ENCODE measurements at regions not wholly inside any gene's neighbourhood (a gene's known extent, or its start where the extent isn't known, plus 50 kb on each side); places are given as distances from the start of the nearest gene placed in this dataset.

DNA sequence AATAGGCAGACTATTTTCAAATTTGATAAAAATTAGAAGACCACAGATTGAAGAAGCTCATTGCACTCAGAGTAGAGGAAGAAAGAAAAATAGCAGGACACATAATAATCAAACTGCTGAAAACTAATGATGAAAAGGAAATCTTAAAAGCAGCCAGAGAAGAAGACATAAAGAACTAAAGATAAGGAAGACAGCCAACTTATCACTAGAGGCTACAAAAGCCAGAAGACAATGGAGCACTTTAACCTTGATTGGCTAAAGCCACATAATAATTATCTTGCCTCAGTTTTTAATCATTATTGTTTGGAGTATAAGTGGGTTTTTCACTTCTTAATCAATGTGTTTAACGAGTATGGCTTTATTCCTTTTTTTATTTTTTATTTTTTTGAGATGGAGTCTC is 397.6 kb downstream of the RNF144B start:
- DNase-seq (ENCODE audit: low read depth): no peak

DNA sequence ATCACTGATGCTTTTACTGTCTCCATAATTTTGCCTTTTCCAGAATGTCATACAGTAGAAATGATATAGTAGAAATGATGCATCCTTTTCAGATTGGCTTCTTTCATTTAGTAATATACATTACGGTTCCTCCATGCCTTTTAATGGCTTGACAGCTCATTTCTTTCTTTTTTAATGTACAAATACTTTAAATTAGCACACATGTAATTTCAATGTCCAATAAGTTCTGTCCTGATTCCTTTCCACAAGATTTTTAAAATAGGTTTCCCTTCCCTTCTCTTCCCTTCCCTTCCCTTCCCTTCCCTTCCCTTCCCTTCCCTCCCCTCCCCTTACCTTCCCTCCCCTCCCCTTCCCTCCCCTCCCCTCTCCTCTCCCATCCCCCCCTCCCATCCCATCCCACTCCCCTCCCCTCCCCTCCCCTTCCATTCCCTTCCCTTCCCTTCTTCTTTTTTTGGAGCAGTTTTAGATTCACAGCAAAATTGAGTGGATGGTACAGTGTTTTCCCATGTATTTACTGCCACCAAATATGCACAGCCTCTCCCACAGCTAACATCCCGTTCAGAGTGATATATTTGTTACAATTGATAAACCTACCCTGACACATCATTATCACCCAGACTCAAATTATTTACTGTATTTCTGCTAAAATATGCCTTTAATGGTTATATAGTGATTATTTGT is 398.8 kb downstream of the RNF144B start:
- DNase-seq (ENCODE audit: low read depth): no peak

DNA sequence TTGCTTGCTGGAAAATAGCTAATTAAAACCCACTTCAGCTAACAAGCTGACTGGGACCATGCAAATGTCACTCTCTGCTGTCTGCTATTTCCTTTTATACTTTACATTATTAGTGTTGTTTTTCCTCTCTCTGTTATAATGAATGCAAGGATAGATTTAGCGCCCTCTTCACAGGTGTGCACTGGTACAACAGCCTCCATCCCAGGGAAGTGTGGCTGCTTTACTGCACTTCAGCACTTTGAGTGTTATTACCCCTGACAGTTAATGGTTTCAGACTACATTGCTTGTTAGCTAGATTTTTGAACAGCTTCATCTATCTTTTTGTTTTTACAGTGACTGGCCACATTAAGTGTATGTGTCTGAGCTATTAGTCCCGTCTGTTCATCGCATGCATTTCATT is 405.7 kb downstream of the RNF144B start:
- no peak for DNase-seq (ENCODE audit: low read depth)

DNA sequence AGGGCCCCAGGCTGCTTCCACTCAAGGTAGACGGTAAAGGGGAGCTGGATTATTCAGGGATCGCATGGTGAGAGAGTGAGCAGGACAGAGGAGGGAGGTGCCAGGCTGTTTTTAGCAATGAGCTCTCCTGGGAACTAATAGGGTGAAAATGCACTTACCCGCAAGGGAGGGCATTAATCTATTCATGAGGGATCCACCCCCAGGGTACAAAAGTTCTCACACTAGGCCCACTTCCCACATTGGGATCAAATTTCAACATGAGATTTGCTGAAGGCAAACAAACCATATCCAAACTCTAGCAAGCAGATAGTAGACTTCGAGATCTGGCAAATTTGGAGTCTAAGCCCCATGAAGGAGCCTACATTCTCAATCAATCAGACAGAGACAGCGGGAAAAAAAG is 408.6 kb downstream of the RNF144B start:
- no peak for DNase-seq (ENCODE audit: low read depth)

DNA sequence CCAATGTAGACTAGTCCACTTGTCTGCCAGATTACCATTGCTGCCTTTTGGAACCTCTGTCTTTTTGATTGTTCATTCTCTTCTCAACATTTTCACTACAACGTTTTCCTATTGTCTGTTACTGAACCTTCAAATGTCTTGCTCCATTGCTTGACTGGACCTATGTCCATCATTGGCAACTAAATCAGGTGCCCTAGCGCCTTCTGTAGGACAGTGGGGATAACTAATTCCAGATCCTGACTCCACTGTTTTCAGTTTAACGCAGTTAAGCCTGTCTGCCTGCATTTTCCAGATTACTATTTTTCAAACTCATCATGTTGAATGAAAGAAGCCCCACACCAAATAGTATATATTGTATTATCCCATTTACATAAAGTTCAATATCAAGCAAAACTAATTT is 433.6 kb downstream of the RNF144B start:
- no peak for DNase-seq (ENCODE audit: low read depth)

DNA sequence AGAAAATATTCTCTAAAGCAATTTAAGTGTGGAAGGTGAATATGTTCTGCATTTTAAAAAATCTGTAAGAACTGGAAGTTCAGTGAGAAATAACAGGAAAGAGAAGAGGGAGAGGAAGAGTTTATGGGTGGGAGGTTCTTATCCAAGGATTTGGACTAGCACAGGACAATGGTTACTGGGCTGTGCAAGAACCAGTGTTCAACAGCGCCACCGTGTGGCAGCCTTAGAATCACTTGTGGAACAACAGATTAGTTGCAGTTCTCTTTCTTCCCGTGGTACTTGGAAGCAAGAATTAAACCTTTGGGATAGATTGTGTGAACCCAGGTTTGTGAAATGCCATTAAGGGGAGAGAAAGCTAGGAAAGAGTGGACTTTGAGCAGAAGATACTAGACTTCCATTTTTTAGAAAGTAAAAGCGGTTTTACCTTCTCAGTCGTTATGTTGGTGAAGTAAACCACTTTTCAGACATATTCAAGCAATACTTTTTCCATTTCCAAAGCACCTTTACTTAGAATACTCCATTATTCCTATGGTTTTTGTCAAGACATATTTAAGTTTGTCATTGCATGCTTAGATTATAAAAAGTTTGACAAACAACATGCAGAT is 436.7 kb downstream of the RNF144B start:
- peak; percentile 20 for DNase-seq (ENCODE audit: low read depth)

DNA sequence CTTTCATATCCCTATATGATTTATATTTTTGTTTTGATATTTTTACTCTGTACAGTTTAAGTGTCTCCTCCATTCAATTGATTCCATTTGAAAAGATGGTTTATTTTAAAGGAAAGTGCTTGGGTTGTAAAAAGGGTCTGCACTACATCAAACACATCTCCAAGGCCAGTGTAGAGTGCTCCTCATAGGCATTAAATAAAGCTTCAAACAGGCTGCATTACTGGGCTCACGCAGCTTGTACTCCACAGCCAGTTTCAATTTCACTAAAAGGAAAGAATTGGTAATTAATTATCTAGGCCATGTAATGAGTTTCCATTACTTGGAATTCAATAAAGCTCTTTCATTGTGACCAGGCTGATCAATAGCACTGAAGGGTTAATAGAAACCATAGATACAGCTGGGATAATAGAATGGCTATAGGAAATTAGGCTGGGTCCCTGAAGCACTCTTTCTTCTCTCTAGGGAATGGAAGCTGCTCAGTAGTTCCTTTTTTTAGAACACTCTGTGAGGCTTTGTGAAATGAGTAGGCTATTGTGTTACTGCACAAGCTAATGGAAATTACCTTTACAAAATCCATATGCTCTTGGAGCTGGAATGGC is 442.2 kb downstream of the RNF144B start:
- no peak for DNase-seq (ENCODE audit: low read depth)

DNA sequence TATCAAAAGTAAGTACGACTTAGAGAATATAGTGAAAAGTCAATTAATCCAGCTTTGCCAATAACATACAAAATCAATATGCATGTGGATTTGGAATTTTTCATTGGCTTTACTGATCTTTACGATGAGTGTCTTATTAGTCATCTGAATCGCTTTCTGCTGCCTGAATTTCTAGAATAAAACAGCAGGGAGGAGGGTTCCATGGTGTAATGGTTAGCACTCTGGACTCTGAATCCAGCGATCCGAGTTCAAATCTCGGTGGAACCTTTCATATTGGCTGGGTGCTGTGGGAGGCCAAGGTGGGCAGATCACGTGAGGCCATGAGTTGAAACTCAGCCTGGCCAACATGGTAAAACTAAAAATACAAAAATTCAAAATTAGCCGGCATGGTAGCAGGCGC is 448.8 kb downstream of the RNF144B start:
- no peak for DNase-seq (ENCODE audit: low read depth)

DNA sequence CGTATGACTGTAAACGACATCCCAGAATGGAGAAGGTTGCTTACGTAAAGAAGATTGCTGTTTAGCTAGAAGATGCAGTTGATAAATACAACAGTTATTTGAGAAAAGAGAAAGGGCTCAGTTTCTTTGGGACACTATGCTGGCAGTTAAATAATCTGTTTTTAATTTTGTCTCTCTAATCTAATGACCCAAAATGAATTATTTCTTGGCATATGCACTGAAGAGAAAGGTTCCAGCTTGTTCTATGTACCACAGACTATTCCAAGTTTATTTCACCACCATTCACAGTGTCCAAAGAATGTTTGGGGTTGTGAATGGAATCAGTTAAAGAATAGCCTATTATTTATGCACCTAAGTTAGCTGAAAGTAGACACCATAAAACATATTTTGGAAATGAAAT is 449.9 kb downstream of the RNF144B start:
- DNase-seq (ENCODE audit: low read depth): no peak

DNA sequence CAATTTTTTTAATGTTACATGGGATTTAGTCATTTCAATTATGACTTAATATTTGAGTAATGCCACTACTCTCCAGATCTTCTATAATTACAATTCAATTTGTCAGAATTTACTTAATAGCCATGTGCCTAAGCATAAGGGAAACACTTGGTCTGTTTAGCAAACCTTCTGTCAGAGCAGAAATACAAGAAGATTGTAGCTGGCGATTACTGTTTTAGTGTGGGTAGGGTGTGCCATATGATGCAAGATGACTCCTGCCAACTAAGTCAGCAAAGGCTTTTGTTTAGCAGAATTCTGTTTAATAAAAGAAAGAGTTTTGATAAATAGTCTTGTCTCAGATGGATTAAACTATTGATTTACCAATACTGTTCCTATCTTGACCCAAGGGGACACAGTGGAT is 455.4 kb downstream of the RNF144B start:
- DNase-seq (ENCODE audit: low read depth): no peak

DNA sequence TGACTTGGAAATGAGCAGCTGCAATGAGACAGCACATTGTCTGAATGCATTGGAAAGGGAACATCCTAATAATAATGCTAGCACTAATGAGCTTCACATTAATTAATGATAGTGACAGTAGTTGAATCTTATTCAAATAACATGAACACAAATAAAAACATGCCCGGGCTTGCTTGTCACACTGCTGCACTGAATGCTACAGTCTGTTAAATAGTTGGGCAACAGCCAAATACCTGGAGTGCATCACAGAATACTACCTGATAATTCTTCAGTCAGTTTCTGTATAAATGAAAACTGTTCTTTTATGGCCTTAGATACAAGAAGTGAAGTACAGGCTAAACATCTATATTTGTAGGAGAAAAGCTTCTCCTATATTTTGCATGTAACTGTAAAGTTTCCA is 458.7 kb downstream of the RNF144B start:
- DNase-seq (ENCODE audit: low read depth): no peak

DNA sequence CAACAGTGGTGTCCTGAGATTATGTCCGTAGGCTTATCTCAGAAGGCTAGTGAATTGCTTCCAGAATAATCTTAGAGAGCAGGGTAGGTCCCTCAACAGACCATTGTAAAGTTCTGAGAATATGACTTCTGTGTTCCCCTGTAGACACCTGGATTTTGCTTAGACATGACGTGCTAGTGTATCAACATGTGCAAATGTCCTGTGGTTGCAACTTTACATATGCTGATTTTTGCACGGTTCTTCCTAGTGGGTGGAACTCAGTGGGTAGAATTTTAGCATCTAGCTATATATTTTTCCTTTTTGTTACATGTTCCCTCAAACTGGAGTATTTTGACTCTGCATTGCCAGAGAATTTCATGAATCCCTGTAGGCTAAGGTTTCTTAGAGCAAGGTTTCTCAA is 459.2 kb downstream of the RNF144B start:
- DNase-seq (ENCODE audit: low read depth): no peak

DNA sequence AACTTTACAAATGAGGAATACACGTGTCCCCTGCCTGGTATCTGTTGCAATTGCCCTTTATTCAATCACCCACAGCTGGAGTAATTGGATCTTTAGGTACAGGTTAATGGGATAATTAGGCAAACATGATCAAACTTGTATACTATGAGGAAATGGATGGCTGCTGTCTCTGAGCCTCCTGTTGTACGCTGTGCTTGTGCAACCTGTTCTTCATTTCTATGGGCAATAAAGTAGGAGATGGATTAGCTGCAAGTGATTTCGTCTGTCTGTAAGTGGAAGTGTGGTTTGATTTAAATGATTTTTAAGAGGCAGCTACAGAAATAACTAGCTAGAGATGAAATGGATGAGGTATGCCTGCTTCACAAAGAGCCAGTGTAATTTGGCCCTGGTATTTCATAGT is 474.1 kb downstream of the RNF144B start:
- DNase-seq (ENCODE audit: low read depth): no peak

DNA sequence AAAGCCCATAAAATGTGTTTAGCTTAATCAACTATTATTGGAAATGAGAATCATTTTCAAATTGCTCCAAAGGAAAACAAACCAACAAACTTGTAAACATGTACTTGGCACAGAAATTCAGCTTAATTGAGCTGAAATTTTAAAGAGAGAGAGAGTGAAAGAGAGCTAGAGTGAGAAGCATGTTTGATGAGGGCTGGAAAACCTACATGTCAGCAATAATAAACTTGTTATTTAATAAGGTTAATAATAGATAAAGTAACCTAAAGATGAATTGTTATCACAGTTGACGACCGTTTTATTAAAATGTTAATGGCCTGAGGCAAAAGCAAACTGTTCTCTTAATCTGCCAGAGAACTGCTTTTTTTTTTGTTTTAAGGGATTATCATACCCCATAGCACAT is 496.1 kb downstream of the RNF144B start:
- DNase-seq (ENCODE audit: low read depth): no peak

DNA sequence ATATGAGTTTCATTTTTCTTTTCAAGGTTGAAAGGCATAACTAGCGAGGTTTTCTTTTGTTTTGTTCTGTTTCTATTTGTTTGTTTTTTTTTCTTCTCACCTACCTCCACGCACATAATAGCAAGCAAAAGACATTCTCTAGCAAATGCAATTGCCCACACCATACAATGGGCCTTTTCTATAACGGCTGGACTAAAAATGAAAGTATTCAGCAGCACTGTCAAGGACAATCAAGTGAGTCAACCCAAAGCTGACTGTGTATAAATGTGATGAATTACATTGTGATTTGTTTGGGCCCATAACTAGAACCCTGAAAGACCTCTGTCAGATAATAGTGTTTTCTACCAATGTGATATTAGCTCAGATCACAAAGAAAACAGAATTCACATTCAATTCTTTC is 496.7 kb downstream of the RNF144B start:
- no peak for DNase-seq (ENCODE audit: low read depth)

DNA sequence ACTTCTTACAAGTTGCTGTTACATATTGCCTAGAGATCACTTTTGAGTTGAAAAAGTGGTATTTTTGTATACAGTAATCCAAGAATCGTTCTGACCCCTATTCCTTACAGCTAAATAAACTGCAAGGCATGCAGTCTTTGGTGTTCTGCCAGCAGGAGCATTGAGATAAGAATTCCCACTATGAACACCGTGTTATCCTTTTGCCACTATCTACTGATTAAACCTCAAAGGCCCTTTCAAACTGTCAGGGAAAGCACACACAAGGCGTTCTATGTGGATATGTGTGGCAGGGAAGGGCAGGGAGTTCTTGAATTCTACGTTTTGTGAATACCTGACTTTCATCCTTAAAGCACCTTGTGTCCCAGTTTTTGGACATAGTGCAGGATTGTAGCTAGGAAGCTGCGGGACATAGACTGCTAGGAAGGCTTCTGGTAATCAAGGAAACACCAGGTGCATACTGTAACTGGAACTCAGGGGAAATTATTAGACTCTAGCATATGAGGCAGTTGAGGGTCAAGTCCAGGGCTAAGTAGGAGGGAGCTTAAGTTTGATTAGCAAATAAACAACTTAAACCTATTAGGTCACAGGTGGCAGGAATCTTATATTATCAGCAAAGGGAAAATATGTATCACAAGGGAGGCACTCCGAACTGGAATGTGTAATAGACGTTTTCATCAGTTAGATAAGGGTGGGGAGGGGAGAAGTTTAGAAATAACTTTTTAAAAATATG is 506.6 kb downstream of the RNF144B start:
- no peak for DNase-seq (ENCODE audit: low read depth)

DNA sequence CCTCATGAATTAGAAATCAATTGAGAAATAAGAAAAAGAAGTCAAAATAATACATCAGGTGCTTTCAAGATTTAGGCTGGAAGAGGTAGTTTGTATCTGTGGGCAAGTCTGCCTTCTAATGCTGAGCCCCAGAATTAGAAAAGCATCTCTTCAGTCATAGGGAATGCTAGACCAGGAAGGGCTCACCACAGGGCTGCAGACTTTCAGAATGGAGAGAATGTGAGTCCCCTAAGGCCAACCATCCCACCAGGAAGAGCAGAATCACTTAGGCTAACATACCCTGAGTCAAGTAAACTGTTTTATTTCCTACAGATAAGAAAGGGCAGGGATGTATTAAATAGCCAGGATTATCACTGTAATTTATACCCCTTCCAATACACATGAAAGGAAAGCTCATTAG is 510.2 kb downstream of the RNF144B start:
- no peak for DNase-seq (ENCODE audit: low read depth)

DNA sequence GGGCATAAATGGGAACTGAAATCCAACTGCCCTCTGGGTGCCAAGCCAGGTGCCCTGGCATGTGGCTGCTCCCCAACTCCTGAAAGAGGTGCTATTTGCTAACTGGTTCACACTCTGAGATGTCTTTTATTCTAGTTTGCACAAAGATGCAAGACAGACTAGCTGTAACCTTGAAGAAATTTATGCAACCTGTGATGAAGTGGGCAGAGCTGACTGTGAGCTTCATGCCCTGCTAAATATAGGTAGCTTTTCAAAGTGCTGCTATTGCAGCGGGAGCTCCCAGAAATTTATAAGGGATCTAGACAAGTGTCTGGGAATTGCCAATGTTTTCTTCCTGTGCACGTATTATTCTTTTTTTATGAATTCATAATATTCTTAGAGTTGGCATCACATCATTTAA is 517.5 kb downstream of the RNF144B start:
- no peak for DNase-seq (ENCODE audit: low read depth)

DNA sequence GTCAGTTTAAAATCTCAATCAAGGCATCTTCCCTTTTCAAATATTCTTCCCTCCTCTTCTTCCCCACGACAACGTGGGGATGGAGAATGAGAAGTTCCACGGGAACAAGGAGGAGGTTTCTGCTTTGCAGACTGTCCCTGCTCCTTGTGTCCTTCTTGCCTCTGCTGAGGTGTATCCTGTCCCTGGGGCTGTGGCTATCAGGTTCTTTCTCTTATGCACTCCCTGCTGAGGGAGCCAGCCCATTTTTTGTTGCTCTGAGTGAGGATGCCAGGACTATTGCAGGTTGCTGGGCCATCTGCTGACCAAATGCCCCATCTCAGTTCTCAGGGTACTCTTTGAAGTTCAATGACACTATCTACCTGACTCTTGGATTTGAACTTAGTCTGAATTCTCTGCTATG is 533.6 kb downstream of the RNF144B start:
- DNase-seq (ENCODE audit: low read depth): no peak

DNA sequence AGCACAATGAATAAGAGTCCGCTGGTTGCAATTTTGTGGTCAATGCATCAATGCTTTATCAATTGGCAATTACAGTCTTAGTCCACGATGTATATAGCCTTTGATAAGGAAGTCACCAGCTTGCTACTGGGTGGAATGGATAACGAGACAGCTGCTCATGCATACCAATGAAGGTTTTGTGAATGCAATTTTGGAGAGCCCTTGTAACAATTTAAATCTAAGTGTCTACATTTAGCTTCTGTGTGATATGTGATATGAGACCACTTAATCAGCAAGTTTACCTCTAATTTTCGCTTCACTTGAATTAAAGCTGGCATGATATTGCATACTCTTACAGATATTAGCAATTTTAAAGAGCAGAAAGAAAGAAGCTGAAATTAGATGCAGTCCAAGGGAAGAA is 543.9 kb downstream of the RNF144B start:
- no peak for DNase-seq (ENCODE audit: low read depth)

DNA sequence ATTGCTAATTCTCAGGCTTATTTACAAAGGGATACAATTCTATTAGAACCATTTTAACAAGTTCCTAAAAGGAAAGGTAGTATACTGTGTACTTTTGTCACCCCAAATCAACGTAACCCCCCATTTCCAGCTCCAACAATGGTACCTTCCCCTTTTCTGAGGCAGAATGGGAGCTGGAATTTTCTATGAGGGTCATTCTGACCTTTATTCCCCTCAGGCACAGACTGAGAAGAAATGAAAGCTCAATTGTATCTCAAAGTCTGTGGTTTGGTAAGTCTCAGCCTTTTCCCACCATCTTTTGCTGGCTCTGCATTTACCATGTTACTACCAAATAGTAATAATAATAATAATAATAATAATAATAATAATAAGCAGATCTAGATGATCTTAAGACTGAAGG is 571.0 kb downstream of the RNF144B start:
- no peak for DNase-seq (ENCODE audit: low read depth)

DNA sequence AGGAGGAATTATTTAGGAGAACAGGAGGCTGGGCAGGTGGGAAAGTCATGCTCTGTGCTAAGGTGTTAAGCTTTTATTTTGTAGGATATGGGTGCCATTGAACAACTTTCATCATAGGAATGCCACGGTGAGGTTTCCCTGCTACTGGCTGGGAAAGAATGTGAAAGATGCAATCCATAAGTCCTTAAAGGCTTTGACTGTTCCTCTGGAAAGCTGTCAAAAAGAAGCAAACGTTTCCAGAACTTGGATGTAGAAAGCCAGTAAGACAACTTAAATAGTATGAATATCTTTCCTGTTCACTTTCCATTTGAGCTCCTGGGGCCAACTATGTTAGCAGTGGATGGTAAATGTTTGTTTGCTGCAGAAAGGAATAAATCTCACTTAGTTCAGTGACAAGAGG is 574.4 kb downstream of the RNF144B start:
- no peak for DNase-seq (ENCODE audit: low read depth)

DNA sequence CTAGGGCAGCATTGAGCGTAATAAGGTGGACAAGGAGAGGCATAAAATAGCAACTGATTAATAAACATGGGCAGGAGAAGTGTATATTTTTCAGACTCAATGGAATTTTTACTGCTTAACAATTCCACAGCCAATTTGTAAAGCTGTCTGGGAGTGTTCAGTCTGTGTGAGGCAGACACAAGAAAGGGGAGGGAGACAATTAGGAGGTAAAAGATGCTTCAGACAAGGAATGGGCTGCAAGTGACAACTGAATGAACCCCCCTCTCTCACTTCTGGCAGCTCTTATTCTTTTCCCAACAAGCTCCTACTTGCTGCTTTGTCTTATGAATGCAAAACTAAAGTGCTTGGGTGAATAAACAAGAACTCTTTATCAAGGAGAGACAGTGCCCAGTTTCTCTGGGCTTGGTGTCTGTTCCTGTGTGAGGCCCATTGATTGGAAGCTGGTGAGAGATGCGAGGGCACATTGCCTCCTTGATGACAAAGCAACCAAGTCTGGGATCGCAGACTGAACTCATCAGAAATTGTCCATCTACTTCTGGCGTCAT is 575.3 kb downstream of the RNF144B start:
- DNase-seq (ENCODE audit: low read depth): no peak

Measured in iris pigment epithelial cell (primary cell).